Cerebellar cortex (tissue), 1 donor: ENCODE measurements at regions not wholly inside any gene's neighbourhood (a gene's known extent, or its start where the extent isn't known, plus 50 kb on each side); places are given as distances from the start of the nearest gene placed in this dataset.
"Not testable (repeated sequence)": the region's sequence is repeated elsewhere in the genome, so short reads cannot be mapped to it uniquely, and the experiment has no call there.

Source experiments
- DNase-seq: peaks from one replicate; pipeline ENCODE4 v3.0.0-alpha.2; 2015; ENCODE audit warnings: low spot score

GRCh38 chr2:66103581-66103980 lies 331.3 kb upstream of the MEIS1 start:
- no peak for DNase-seq

- no peak for DNase-seq
Measured at GRCh38 chr2:66101206-66101605, 333.7 kb upstream of the MEIS1 start.

DNA sequence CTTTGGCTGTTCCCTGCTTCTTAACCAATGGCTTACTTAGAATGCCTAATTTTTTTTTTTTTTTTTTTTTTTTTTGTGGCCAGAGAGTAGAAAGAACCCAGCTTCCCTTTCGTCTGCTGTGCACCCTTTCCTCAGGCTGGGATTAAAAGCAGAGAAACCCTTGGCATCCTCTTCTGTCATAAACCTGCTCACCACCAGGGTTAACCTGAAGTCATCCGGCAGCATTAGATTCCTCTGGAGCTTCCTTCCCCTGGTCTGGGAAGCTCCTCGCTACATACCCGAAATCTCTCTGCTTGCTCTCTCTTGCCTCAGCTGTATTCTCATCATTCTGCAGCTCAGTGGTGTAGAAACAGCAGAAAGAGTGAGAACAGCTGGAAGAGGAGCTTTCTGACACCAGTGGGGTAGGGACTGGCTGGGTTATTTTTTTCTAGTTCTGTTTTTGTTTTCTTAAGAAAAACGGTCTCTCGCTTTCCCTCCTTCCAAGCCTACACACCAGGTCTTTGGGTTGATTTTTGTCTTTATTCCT lies 339.0 kb upstream of the MEIS1 start:
- no peak for DNase-seq

DNA sequence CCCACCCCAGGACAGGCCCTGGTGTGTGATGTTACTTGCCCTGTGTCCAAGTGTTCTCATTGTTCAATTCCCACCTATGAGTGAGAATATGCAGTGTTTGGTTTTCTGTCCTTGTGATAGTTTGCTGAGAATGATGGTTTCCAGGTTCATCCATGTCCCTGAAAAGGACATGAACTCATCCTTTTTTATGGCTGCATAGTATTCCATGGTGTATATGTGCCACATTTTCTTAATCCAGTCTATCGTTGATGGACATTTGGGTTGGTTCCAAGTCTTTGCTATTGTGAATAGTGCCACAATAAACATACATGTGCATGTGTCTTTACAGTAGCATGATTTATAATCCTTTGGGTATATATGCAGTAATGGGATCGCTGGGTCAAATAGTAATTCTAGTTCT lies 340.2 kb upstream of the MEIS1 start:
- not testable (repeated sequence) for DNase-seq

- no peak for DNase-seq
Measured at GRCh38 chr2:66093371-66093770, 341.6 kb upstream of the MEIS1 start.

DNA sequence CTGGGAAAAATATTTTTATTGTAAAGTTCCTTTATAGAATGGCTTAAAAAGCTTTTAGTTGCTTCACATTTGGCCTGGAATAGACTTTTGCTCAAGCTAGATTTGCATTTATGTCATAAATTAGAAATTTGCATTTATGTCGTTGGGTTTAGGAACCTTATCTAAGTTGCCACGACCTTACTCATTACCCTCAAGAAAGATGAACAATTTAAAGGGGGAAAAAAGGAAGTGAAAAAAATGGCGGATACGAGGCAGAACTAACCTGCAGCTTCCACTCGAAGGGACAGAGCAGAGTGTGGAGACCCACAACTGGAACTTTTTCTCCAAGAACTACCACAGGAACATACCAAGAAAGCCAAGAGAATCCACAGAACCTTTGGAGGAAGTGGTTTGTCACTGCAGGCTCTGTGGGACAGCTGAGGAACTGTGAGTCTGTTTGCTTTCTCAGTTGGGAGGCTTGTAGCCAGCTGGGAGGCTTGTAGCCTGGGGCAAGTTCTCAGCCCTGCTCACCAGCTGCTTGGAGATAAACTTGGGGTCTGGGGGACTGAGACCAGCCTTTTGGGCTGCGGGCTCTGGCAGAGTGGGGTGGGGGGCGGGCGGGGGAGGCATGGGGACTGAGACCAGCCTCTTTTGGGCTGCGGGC lies 349.9 kb upstream of the MEIS1 start:
- DNase-seq = no peak

GRCh38 chr2:66082581-66082980 lies 352.3 kb upstream of the MEIS1 start:
- no peak for DNase-seq

DNA sequence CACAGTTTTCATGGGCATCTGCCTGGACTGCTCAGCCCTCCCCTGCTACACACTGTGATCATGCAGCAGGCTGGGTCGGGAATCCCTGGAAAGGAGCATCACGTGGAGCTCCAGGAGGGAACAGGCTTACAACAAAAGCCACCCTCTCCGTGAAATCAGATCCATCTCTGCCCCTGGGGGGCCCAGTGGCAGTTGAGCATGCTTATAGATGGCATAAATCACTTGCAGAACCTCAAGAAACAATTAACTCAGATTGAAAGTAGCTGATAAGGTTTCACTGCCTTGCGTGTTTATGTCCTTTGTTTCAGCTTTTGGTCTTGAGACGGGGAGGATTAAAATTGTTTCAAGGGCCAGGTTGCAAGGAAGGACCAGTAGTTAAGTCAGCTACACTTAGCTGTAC lies 354.8 kb upstream of the MEIS1 start:
- no peak for DNase-seq

DNA sequence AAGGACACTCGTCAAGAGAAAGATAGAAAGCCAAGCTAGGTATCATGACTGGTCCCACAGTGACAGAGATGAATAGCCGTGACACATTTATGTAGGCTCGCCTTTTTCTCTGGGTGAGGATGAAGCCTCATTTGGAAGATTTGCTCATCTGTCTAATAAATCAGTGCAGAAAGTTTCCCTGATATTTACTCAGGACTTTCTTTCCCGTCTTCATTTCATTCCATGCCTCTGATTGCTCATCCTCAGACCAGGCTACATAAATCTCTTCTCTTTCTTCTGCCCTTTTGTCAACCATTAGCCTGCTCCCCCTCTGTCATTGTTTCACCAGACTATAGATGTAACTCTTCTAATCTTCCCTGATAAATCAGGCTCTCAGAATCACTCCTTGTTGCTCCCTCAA lies 361.8 kb upstream of the MEIS1 start:
- DNase-seq = no peak

DNA sequence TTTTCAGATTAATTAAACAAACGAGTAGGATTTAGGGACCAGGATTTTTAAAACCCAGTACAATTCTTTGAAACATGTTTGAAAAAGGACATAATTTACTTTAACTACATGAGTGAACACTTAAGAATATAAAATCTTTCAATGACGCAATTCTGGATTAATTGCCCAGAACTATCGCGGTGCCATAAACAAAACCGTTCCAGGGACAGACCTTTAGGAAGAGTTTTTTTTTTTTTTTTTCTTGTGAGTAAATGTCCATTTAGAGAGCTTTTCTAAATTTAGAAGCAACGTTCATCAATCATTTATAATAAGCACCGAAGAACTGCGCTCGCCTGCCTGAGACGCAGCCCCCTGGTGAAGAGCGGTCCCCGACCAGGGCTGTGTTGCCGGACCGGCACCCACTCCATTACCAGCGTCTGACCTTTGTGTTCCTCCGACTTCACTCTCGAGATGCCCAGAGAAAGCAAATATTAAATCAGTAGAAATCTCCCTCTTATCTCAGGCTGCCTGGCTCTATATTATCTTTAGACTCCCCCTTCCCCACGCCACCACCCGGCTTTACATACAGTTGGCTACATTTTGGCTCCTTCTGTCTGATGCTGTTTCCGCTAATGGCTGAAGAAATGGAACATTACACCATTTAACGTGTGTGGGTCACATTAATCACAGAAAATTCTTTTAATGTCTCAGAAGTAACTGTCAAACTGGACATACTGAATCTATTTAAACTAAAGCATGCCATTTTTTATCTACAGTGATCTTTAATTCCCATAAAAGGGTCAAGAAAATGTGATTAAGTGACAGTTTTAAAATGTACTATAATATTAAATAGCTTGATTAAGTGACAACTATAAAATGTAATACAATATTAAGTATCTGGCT lies 364.0 kb upstream of the MEIS1 start:
- no peak for DNase-seq

DNA sequence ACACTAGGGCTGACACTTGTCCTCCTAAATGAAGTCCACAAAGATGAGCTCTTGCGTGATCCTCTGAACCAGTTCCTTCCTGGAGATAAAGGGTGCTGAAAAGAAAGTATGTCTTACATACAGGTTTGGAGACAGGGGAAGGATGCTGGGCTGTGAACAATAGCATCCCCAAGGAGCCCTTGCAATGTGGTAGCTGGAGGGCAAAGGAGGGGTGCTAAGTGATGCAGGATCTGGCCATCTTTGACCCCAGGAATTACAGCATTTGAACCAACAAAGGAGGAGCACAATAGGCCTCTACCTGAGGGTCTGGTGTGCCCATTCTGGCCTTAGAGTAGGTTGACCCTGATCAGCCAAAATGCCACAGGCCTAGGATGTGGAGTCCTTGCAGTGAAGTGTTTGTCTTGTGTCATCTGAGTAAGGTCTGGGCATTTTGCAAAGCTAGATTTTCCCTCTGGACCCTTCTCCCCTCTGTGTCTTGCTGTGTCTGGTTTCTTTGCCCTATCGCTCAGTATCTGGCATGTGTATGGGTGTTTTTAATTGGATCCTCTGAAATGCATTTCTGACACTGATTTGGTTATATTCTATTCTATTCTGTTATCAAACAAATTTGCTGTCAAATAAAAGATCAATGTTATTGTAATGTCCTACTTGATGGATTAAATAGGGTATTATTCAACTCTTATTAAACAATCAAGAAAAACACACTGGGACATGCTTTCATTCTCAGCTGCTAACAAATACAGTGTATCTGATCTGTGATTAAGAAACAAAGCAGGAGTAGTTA lies 364.8 kb upstream of the MEIS1 start:
- DNase-seq = no peak

- DNase-seq = no peak
Measured at GRCh38 chr2:66066032-66066431, 368.9 kb upstream of the MEIS1 start.

- no peak for DNase-seq
Measured at GRCh38 chr2:66059332-66059731, 375.6 kb upstream of the MEIS1 start.

DNA sequence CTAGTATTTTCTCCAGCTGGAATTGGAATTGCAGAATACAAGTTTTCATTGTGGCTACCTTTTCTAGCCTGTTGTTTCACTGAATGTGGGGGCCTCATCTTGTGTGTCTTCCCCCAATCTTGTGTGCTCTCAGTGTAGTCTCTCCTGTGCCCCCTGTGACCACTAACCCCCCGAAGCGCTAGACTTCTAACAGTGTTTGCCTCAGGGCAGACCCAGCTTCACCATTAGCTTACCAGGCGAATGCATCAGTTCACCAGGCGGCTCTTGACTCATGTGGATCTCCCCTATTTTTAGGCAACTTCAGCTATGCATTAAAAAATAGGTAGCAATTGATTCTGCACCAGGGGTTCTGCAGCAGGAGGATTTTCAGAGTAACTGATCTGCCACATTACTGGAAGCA lies 376.2 kb upstream of the MEIS1 start:
- DNase-seq = no peak

- DNase-seq = no peak
Measured at GRCh38 chr2:66057844-66058243, 377.1 kb upstream of the MEIS1 start.

- DNase-seq = no peak
Measured at GRCh38 chr2:66050392-66050791, 384.5 kb upstream of the MEIS1 start.

- no peak for DNase-seq
Measured at GRCh38 chr2:66048667-66049066, 386.3 kb upstream of the MEIS1 start.

DNA sequence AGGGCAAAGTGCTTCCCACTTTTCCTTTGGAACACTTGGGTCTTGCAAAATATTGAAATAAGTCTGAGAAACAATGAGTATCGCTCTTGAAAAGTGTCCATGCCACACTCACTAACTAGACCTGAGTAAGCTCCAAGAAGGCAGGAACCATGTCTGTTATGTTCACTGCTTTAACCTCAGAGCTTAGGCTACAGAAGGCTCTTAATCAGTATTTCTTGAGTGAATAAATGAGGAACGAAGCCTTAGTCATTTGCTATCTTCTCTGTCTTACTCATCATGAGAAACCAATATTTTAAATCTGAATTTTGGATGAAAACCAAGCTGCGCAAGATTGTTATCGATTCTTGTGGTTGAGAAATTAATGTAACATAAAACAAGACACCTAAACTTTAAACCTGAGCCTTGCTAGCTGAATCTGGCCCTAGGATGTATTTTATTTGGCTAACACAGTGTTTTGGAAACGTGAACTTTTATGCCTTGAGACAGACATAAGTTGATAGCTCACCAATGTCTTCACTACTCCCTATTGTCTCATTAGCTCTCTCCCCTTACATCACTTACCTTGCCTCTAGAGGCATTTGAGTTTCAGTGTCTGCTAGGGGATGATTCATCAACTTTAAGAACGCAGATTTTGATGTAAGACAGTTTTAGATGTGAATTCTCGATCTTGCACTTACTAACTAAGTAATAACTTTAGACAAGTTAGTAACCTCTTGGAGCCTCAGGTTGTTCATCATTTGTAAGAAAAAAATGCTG lies 392.8 kb upstream of the MEIS1 start:
- DNase-seq = no peak

DNA sequence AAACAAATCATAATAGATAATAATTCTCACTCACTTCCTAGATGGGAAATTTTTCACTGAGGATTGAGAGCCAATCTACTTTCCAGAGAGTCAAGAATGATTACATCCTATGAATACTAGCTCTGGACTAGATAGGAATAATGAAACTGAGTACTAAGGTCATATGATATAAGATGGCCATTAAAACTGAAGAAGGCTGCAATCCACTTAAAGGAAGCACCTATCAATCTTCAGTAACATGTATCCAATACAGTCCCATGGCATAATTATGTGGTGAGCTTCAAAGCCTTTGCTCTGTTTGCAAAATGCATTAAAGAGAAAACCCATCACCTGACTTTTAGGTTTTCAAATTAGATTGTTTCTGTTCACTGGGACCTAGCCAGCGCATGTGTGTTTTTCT lies 398.0 kb upstream of the MEIS1 start:
- no peak for DNase-seq

DNA sequence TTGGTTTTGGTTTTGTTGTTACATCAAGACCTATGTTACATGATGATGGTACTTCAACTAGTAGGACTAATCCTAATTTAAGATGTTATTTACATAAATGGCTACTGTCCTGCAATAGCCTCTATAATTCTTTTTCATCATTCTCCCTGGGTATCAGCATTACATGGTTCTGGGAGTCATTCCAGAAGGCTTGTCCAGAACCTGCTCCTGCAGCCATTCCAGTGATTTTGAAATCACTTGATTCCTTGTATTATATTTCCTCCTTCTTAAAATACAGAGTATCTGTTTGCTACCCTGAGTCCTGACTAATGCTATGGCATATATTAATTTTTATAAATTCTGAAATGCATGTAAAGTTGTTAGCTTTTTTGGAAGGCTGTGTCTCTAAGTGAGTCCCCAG lies 400.5 kb upstream of the MEIS1 start:
- DNase-seq = no peak

- no peak for DNase-seq
Measured at GRCh38 chr2:66032226-66032775, 402.6 kb upstream of the MEIS1 start.

DNA sequence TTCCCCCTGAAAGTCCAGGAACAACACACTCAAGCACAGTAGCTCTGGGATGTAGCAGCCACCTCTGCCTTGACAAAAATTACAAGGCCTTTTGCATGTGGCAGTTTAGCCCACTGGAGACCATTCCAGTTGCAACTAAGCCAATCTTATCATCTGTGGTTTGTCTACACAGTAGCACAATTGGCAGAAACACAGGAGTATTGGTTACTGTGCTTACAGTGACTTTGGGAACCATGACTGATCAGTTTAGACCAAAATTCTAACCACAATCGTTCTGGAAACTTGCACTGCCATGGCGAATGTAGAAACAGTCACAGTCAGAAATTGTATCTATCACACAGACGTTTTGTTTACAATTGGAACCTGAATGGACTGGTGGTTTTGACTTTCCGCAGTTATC lies 403.7 kb upstream of the MEIS1 start:
- no peak for DNase-seq
